SK-N-SH treated with all-trans-retinoic acid at 6 μM for 48 hours (cell line): ENCODE measurements at regions not wholly inside any gene's neighbourhood (a gene's known extent, or its start where the extent isn't known, plus 50 kb on each side); places are given as distances from the start of the nearest gene placed in this dataset.

Experiments
- ATAC-seq: fragments of 200-7000 bp; cut with Tn5 transposase; 3 replicates; pipeline ENCODE4 v1.9.1; 2020; ENCODE audit warnings: mild to moderate bottlenecking, moderate library complexity
- ARNTL ChIP-seq: fragments of 450-650 bp; formaldehyde crosslinking; IDR thresholded peaks from 2 replicates; pipeline ENCODE4 v1.5.0; 2020; ENCODE audit warnings: low read depth, mild to moderate bottlenecking, moderate library complexity, borderline replicate concordance
- BACH2 ChIP-seq: fragments of 250-450 bp; sonication (Bioruptor Pico); IDR thresholded peaks from 2 replicates; pipeline ENCODE4 v1.9.0; 2021; ENCODE audit warnings: mild to moderate bottlenecking, borderline replicate concordance
- CREB5 ChIP-seq: fragments of 250-450 bp; sonication (Bioruptor Pico); IDR thresholded peaks from 2 replicates; pipeline ENCODE4 v1.5.1; 2020; ENCODE audit warnings: low read depth, mild to moderate bottlenecking, moderate library complexity
- CSDC2 ChIP-seq: fragments of 250-450 bp; sonication (Bioruptor Pico); IDR thresholded peaks from 2 replicates; pipeline ENCODE4 v1.5.0; 2020; ENCODE audit warnings: mild to moderate bottlenecking, moderate library complexity
- CSRNP3 ChIP-seq: fragments of 250-450 bp; sonication (Bioruptor Pico); IDR thresholded peaks from 2 replicates; pipeline ENCODE4 v1.5.1; 2021; ENCODE audit warnings: mild to moderate bottlenecking, moderate library complexity
- ESRRG ChIP-seq: fragments of 250-450 bp; sonication (Bioruptor Pico); IDR thresholded peaks from 2 replicates; pipeline ENCODE4 v1.6.1; 2021; ENCODE audit warnings: mild to moderate bottlenecking
- GLIS3 ChIP-seq: fragments of 250-450 bp; sonication (Bioruptor Pico); IDR thresholded peaks from 2 replicates; pipeline ENCODE4 v1.5.0; 2020; ENCODE audit warnings: mild to moderate bottlenecking, moderate library complexity
- ISL1 ChIP-seq: fragments of 250-450 bp; sonication (Bioruptor Pico); IDR thresholded peaks from 2 replicates; pipeline ENCODE4 v2.1.2; 2022; ENCODE audit warnings: mild to moderate bottlenecking, moderate library complexity
- OSR1 ChIP-seq: fragments of 250-450 bp; sonication (Bioruptor Pico); IDR thresholded peaks from 2 replicates; pipeline ENCODE4 v1.8.0; 2022; ENCODE audit warnings: moderate library complexity, mild to moderate bottlenecking, inconsistent platforms
- PATZ1 ChIP-seq: fragments of 250-450 bp; sonication (Bioruptor Pico); IDR thresholded peaks from 2 replicates; pipeline ENCODE4 v1.8.0; 2020; ENCODE audit warnings: mild to moderate bottlenecking, moderate library complexity, borderline replicate concordance
- POU6F1 ChIP-seq: fragments of 250-450 bp; sonication (Bioruptor Pico); IDR thresholded peaks from 2 replicates; pipeline ENCODE4 v1.8.0; 2021; ENCODE audit warnings: low read depth, mild to moderate bottlenecking, moderate library complexity, borderline replicate concordance
- PPARA ChIP-seq: fragments of 250-450 bp; sonication (Bioruptor Pico); IDR thresholded peaks from 2 replicates; pipeline ENCODE4 v1.5.0; 2020; ENCODE audit warnings: mild to moderate bottlenecking, borderline replicate concordance
- RARB ChIP-seq: fragments of 250-450 bp; sonication (Bioruptor Pico); IDR thresholded peaks from 2 replicates; pipeline ENCODE4 v1.8.0; 2021; ENCODE audit warnings: mild to moderate bottlenecking, moderate library complexity
- SNAI2 ChIP-seq: fragments of 250-450 bp; sonication (Bioruptor Pico); IDR thresholded peaks from 2 replicates; pipeline ENCODE4 v1.5.0; 2020; ENCODE audit warnings: mild to moderate bottlenecking, moderate library complexity
- TCF4 ChIP-seq: fragments of 250-450 bp; sonication (Bioruptor Pico); IDR thresholded peaks from 2 replicates; pipeline ENCODE4 v1.8.0; 2021; ENCODE audit warnings: mild to moderate bottlenecking, moderate library complexity, borderline replicate concordance
- TOX ChIP-seq: fragments of 250-450 bp; sonication (Bioruptor Pico); IDR thresholded peaks from 2 replicates; pipeline ENCODE4 v1.8.0; 2021; ENCODE audit warnings: mild to moderate bottlenecking, moderate library complexity, borderline replicate concordance
- ZFP3 ChIP-seq: fragments of 250-450 bp; sonication (Bioruptor Pico); IDR thresholded peaks from 2 replicates; pipeline ENCODE4 v1.5.0; 2020; ENCODE audit warnings: mild to moderate bottlenecking, moderate library complexity
- ZFP30 ChIP-seq: fragments of 450-650 bp; formaldehyde crosslinking; IDR thresholded peaks from 2 replicates; pipeline ENCODE4 v1.5.0; 2022; ENCODE audit warnings: mild to moderate bottlenecking, moderate library complexity
- ZNF565 ChIP-seq: fragments of 450-650 bp; formaldehyde crosslinking; conservative IDR thresholded peaks from 2 replicates; pipeline ENCODE4 v1.5.0; 2020; ENCODE audit warnings: low read depth, mild to moderate bottlenecking, moderate library complexity
- ZNF8 ChIP-seq: fragments of 450-650 bp; formaldehyde crosslinking; IDR thresholded peaks from 2 replicates; pipeline ENCODE4 v1.5.0; 2020; ENCODE audit warnings: mild to moderate bottlenecking, moderate library complexity
- TF ChIP-seq, protein P1 (sequence below): fragments of 250-450 bp; sonication (Bioruptor Pico); IDR thresholded peaks from 2 replicates; pipeline ENCODE4 v1.5.0; 2020; ENCODE audit warnings: mild to moderate bottlenecking, moderate library complexity

DNA sequence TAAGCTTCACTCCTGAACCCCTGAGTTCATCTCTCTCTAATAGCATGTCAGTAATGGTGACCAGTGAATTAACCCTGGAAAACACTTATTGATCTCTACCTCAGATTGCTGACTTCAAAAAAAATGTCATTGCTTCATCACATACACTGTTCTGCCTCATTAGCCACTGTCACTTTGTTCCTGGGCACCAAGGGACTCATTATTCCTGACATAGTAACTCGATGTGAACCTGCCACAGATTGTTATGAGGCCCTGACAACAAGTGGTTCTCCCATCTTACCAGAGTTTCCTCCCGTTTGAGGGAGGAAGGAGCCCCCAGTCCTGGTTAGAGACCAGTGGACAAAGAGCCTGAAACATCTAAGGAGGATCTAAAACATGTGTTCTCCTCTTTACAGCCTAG, 403.3 kb upstream of the SMIM21 start:
- no peak for TF ChIP-seq ZFP3 (CRISPR knock-in tag)
- TF ChIP-seq SNAI2 (CRISPR knock-in tag), result no peak
- TF ChIP-seq, protein P1, sequence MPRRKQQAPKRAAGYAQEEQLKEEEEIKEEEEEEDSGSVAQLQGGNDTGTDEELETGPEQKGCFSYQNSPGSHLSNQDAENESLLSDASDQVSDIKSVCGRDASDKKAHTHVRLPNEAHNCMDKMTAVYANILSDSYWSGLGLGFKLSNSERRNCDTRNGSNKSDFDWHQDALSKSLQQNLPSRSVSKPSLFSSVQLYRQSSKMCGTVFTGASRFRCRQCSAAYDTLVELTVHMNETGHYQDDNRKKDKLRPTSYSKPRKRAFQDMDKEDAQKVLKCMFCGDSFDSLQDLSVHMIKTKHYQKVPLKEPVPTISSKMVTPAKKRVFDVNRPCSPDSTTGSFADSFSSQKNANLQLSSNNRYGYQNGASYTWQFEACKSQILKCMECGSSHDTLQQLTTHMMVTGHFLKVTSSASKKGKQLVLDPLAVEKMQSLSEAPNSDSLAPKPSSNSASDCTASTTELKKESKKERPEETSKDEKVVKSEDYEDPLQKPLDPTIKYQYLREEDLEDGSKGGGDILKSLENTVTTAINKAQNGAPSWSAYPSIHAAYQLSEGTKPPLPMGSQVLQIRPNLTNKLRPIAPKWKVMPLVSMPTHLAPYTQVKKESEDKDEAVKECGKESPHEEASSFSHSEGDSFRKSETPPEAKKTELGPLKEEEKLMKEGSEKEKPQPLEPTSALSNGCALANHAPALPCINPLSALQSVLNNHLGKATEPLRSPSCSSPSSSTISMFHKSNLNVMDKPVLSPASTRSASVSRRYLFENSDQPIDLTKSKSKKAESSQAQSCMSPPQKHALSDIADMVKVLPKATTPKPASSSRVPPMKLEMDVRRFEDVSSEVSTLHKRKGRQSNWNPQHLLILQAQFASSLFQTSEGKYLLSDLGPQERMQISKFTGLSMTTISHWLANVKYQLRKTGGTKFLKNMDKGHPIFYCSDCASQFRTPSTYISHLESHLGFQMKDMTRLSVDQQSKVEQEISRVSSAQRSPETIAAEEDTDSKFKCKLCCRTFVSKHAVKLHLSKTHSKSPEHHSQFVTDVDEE, result no peak
- no peak for TF ChIP-seq PPARA
- TF ChIP-seq CREB5, result no peak
- no peak for TF ChIP-seq PATZ1 (CRISPR knock-in tag)
- TF ChIP-seq GLIS3 (CRISPR knock-in tag), result no peak
- TF ChIP-seq ISL1 (CRISPR knock-in tag), result no peak
- no peak for TF ChIP-seq ZNF565 (CRISPR knock-in tag)
- no peak for TF ChIP-seq TOX (CRISPR knock-in tag)
- TF ChIP-seq, all 23 proteins: peak for 0

GRCh38 chr18:75829091-75829490, 401.6 kb upstream of the SMIM21 start:
- no peak for TF ChIP-seq ZNF8 (CRISPR knock-in tag)
- TF ChIP-seq BACH2, result no peak
- no peak for ATAC-seq

More for the DNA sequence above, 403.3 kb upstream of the SMIM21 start:
- ATAC-seq, result no peak

DNA sequence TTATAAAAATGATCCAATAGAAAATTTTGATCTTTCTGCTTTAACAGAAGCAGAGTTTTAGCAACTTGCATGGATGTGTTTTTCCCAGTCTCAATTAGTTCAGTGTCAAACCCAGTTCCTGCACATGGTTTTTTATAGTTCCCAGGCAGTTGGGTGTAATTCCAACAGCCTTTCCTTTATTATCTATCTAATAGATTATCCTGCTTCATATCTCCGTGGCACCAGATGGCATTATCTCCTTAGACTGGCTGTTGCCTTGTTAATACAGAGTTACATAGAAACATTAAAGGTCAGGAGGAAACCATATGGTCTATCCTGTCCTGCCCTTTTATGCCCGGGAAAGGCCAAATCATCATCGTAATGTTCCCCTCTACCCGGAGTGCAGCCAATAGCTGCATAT, 400.9 kb upstream of the SMIM21 start:
- no peak for ATAC-seq

GRCh38 chr18:75827751-75828287, 400.3 kb upstream of the SMIM21 start:
- no peak for ATAC-seq
- TF ChIP-seq ISL1 (CRISPR knock-in tag) (no peak), PATZ1 (CRISPR knock-in tag) (no peak), CSRNP3 (CRISPR knock-in tag) (no peak), RARB (CRISPR knock-in tag) (no peak), ARNTL (CRISPR knock-in tag) (no peak), CSDC2 (CRISPR knock-in tag) (no peak), ESRRG (CRISPR knock-in tag) (no peak), TOX (CRISPR knock-in tag) (no peak), ZNF565 (CRISPR knock-in tag) (no peak), OSR1 (CRISPR knock-in tag) (no peak), ZFP30 (no peak)
- TF ChIP-seq, protein P1, result no peak

More for the DNA sequence above, 400.9 kb upstream of the SMIM21 start:
- TF ChIP-seq POU6F1 (CRISPR knock-in tag), result no peak
- TF ChIP-seq TCF4, result peak; percentile 82; the same call in 1 of the 2 replicates
